NCI-H2107 treated with DMSO at 0.1 percent for 48 hours (cell line): ENCODE measurements at regions not wholly inside any gene's neighbourhood (a gene's known extent, or its start where the extent isn't known, plus 50 kb on each side); places are given as distances from the start of the nearest gene placed in this dataset.

Source experiments
- DNase-seq: peaks from one replicate; lab custom pipeline; 2025; ENCODE audit not compliant: unreplicated experiment; lab: John Stamatoyannopoulos, UW

GRCh38 chr6:71476872-71477271 is 188.3 kb downstream of the OGFRL1 start:
- no peak for DNase-seq

GRCh38 chr6:71478834-71479541 is 190.4 kb downstream of the OGFRL1 start:
- DNase-seq, result no peak

- no peak for DNase-seq
Observed at GRCh38 chr6:71480577-71480976, 192.0 kb downstream of the OGFRL1 start.

GRCh38 chr6:71481011-71481410 is 192.4 kb downstream of the OGFRL1 start:
- DNase-seq, result no peak

- no peak for DNase-seq
Observed at GRCh38 chr6:71481801-71482200, 193.2 kb downstream of the OGFRL1 start.

GRCh38 chr6:71482742-71483141 is 194.1 kb downstream of the OGFRL1 start:
- no peak for DNase-seq

- no peak for DNase-seq
Observed at GRCh38 chr6:71486461-71486860, 197.8 kb downstream of the OGFRL1 start.

- DNase-seq, result no peak
Observed at GRCh38 chr6:71488186-71488585, 199.6 kb downstream of the OGFRL1 start.

- no peak for DNase-seq
Observed at GRCh38 chr6:71489736-71490135, 201.1 kb downstream of the OGFRL1 start.

GRCh38 chr6:71490876-71491275 is 202.3 kb downstream of the OGFRL1 start:
- no peak for DNase-seq

- no peak for DNase-seq
Observed at GRCh38 chr6:71491844-71492243, 203.2 kb downstream of the OGFRL1 start.

- DNase-seq, result no peak
Observed at GRCh38 chr6:71492668-71493067, 204.1 kb downstream of the OGFRL1 start.

GRCh38 chr6:71496018-71496721 is 207.6 kb downstream of the OGFRL1 start:
- DNase-seq, result no peak

- no peak for DNase-seq
Observed at GRCh38 chr6:71496722-71497033, 208.1 kb downstream of the OGFRL1 start.

- no peak for DNase-seq
Observed at GRCh38 chr6:71498638-71499037, 210.0 kb downstream of the OGFRL1 start.

GRCh38 chr6:71499667-71500066 is 211.1 kb downstream of the OGFRL1 start:
- DNase-seq, result no peak

GRCh38 chr6:71502168-71502567 is 213.6 kb downstream of the OGFRL1 start:
- DNase-seq, result no peak

- no peak for DNase-seq
Observed at GRCh38 chr6:71502956-71503355, 214.3 kb downstream of the OGFRL1 start.

- DNase-seq, result no peak
Observed at GRCh38 chr6:71507183-71507582, 218.6 kb downstream of the OGFRL1 start.

- DNase-seq, result no peak
Observed at GRCh38 chr6:71509191-71510005, 220.8 kb downstream of the OGFRL1 start.

GRCh38 chr6:71510057-71510713 is 221.6 kb downstream of the OGFRL1 start:
- DNase-seq, result peak; percentile 3
